Neural progenitor cell (in vitro differentiated cells): ENCODE measurements at regions not wholly inside any gene's neighbourhood (a gene's known extent, or its start where the extent isn't known, plus 50 kb on each side); places are given as distances from the start of the nearest gene placed in this dataset.
"Not testable (repeated sequence)": the region's sequence is repeated elsewhere in the genome, so short reads cannot be mapped to it uniquely, and the experiment has no call there.

Experiments used
- DNase-seq: peaks from one replicate; pipeline ENCODE4 v3.0.0-alpha.2; 2016; ENCODE audit warnings: low spot score
- H2AFZ ChIP-seq: fragments of 200-600 bp; sonication (generic); replicated peaks from 2 replicates; pipeline ENCODE4 v1.6.1; 2016; ENCODE audit warnings: antibody characterized with exemption
- H3F3A ChIP-seq: fragments of 200-600 bp; sonication (generic); 2 replicates; pipeline ENCODE4 v1.6.1; 2016; ENCODE audit warnings: antibody characterized with exemption, low read depth
- H3K27ac ChIP-seq: fragments of 200-600 bp; sonication (generic); 2 replicates; pipeline ENCODE4 v1.5.1; 2016; ENCODE audit warnings: mild to moderate bottlenecking
- H3K27me3 ChIP-seq: fragments of 200-600 bp; sonication (generic); 2 replicates; pipeline ENCODE4 v1.6.1; 2016; ENCODE audit warnings: mild to moderate bottlenecking, moderate library complexity
- H3K36me3 ChIP-seq: fragments of 200-600 bp; sonication (generic); 2 replicates; pipeline ENCODE4 v1.5.1; 2016
- H3K4me1 ChIP-seq: fragments of 200-600 bp; sonication (generic); 2 replicates; pipeline ENCODE4 v1.6.1; 2016; ENCODE audit warnings: mixed run types
- H3K4me2 ChIP-seq: fragments of 200-600 bp; sonication (generic); 2 replicates; pipeline ENCODE4 v1.6.1; 2016
- H3K4me3 ChIP-seq: fragments of 200-600 bp; sonication (generic); 2 replicates; pipeline ENCODE4 v1.5.1; 2016
- H3K79me2 ChIP-seq: fragments of 200-600 bp; sonication (generic); 2 replicates; pipeline ENCODE4 v1.6.1; 2016; ENCODE audit warnings: low read depth
- H3K9ac ChIP-seq: fragments of 200-600 bp; sonication (generic); 2 replicates; pipeline ENCODE4 v1.6.1; 2016
- H3K9me3 ChIP-seq: fragments of 200-600 bp; sonication (generic); 2 replicates; pipeline ENCODE4 v1.5.1; 2016; ENCODE audit warnings: low read depth
- H4K20me1 ChIP-seq: fragments of 200-600 bp; sonication (generic); 2 replicates; pipeline ENCODE4 v1.6.1; 2016; ENCODE audit warnings: low read depth
- H3K27ac Mint-ChIP-seq: 3 replicates; pipeline ENCODE4 v1.8.0; 2021; ENCODE audit warnings: mixed read lengths
- H3K27me3 Mint-ChIP-seq: 2 replicates; pipeline ENCODE4 v1.8.0; 2022; ENCODE audit warnings: low read depth, mild to moderate bottlenecking, inconsistent platforms, moderate library complexity, mixed read lengths; ENCODE audit not compliant: insufficient read depth
- H3K36me3 Mint-ChIP-seq: 3 replicates; pipeline ENCODE4 v1.8.0; 2021; ENCODE audit warnings: mixed read lengths
- H3K4me1 Mint-ChIP-seq: 3 replicates; pipeline ENCODE4 v1.8.0; 2021; ENCODE audit warnings: mixed read lengths
- H3K4me3 Mint-ChIP-seq: 3 replicates; pipeline ENCODE4 v1.8.0; 2021; ENCODE audit warnings: mild to moderate bottlenecking, moderate library complexity, mixed read lengths
- H3K9me3 Mint-ChIP-seq: 3 replicates; pipeline ENCODE4 v1.8.0; 2020; ENCODE audit warnings: mixed read lengths
- EZH2 ChIP-seq: fragments of 200-600 bp; sonication (generic); IDR thresholded peaks from 2 replicates; pipeline ENCODE4 v1.6.1; 2017; ENCODE audit warnings: antibody characterized with exemption, mild to moderate bottlenecking, moderate library complexity
- EZH2phosphoT487 ChIP-seq: fragments of 200-600 bp; sonication (generic); IDR thresholded peaks from 2 replicates; pipeline ENCODE4 v1.6.1; 2017; ENCODE audit warnings: antibody characterized with exemption
- TF ChIP-seq, protein P1 (sequence below): fragments of 200-600 bp; sonication (generic); IDR thresholded peaks from 2 replicates; pipeline ENCODE4 v1.5.1; 2017; ENCODE audit warnings: antibody characterized with exemption, mild to moderate bottlenecking

DNA sequence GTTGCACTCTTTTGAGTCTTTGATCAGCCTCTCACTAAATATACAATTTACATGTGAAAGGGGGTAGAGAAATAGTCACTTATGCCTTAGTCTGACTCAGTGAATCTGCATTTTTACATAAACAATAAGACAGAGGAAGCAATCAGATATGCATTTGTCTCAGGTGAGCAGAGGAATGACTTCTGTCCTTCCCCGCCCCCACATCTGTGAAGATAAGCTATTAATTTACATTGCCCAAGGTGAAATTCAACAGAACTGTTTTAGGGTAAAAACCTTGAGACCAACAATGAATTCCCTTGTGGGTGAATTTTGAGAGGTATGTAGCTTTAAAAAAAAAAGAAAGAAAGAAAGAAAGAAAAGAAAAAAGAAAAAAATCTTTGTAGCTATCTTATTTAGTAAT is 1302.9 kb upstream of the ACVR2A start:
- no peak for DNase-seq
- H3K4me1 Mint-ChIP-seq: peaks cover 11% of the 10 kb centered on the region
- no peaks in the 10 kb centered on the region for H3K9me3 Mint-ChIP-seq
- Histone ChIP-seq H3K79me2 (no peaks in the 10 kb centered on the region), H3K9me3 (no peaks in the 10 kb centered on the region), H3K4me2 (no peak overlapping the region), H3K27ac (no peak overlapping the region), H4K20me1 (no peaks in the 10 kb centered on the region), H3K9ac (no peak overlapping the region), H3K4me1 (peaks cover 21% of the 10 kb centered on the region), H3K27me3 (no peaks in the 10 kb centered on the region), H2AFZ (no peak overlapping the region), H3K4me3 (no peak overlapping the region), H3F3A (peaks cover 46% of the 10 kb centered on the region), H3K36me3 (no peaks in the 10 kb centered on the region)
- H3K4me3 Mint-ChIP-seq: no peak overlapping the region
- H3K27me3 Mint-ChIP-seq: peaks cover 5% of the 10 kb centered on the region
- no peak overlapping the region for H3K27ac Mint-ChIP-seq
- H3K36me3 Mint-ChIP-seq: no peaks in the 10 kb centered on the region
- TF ChIP-seq, protein P1, sequence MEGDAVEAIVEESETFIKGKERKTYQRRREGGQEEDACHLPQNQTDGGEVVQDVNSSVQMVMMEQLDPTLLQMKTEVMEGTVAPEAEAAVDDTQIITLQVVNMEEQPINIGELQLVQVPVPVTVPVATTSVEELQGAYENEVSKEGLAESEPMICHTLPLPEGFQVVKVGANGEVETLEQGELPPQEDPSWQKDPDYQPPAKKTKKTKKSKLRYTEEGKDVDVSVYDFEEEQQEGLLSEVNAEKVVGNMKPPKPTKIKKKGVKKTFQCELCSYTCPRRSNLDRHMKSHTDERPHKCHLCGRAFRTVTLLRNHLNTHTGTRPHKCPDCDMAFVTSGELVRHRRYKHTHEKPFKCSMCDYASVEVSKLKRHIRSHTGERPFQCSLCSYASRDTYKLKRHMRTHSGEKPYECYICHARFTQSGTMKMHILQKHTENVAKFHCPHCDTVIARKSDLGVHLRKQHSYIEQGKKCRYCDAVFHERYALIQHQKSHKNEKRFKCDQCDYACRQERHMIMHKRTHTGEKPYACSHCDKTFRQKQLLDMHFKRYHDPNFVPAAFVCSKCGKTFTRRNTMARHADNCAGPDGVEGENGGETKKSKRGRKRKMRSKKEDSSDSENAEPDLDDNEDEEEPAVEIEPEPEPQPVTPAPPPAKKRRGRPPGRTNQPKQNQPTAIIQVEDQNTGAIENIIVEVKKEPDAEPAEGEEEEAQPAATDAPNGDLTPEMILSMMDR: no peak

DNA sequence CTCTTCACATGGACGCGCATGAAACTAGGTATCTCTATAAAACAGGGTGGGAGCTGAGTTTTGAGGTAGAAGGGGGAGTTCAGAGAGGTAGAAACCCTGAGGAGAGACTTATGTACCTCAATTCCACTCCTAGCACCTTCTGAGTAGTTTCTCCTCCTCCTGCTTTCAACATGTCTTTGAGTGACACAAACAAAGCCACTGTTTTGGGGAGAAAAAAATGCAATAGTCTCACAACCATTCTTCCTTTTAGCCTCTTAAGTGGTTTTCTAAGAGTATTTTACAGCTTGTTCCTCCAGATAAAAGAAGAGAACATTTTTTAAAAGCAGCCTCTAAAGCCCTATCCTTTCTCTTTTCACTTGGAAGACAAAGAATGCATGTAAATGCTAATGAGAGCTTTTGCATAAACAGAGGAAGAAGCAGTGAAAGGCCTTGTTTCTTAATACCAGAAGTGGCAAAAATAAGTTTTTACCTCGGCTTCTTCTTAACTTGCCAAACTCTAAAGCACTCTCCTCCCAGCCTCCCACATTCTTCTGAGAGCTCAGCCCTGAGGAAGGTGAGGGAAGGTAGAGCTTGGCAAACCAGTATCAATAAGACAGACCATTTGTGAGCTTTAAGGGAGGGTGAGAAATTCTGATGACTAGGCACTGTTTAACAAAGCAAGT is 1304.4 kb upstream of the ACVR2A start:
- H3K27ac ChIP-seq: peak overlapping the region; percentile 99
- H3K9me3 Mint-ChIP-seq: peaks cover 1% of the 10 kb centered on the region
- H3K27ac Mint-ChIP-seq: no peak overlapping the region

DNA sequence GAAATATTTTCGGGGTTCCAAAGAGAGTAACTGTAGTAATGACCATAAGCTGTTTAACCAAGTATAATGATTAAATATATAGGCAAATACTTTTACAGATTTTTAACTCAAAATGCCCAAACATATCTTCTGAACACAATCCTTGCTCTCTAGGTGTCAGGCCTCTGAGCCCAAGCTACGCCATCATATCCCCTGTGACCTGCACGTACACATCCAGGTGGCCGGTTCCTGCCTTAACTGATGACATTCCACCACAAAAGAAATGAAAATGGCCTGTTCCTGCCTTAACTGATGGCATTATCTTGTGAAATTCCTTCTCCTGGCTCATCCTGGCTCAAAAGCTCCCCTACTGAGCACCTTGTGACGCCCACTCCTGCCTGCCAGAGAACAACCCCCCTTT is 1305.1 kb upstream of the ACVR2A start:
- DNase-seq, H4K20me1 ChIP-seq, H3K9me3 ChIP-seq, H3K27me3 ChIP-seq, H2AFZ ChIP-seq, H3K79me2 ChIP-seq, H3K4me3 ChIP-seq, H3K36me3 Mint-ChIP-seq, H3K9me3 Mint-ChIP-seq, H3K27ac Mint-ChIP-seq, H3K9ac ChIP-seq, H3K36me3 ChIP-seq, H3K27me3 Mint-ChIP-seq, H3K4me3 Mint-ChIP-seq: not testable (repeated sequence)
- Histone ChIP-seq H3F3A (peaks cover 46% of the 10 kb centered on the region), H3K4me2 (peak overlapping the region; percentile 75), H3K4me1 (peaks cover 21% of the 10 kb centered on the region), H3K27ac (peak overlapping the region; percentile 99)
- H3K4me1 Mint-ChIP-seq: peaks cover 11% of the 10 kb centered on the region

More for the DNA sequence above, 1304.4 kb upstream of the ACVR2A start:
- peak; percentile 67 for DNase-seq
- Histone ChIP-seq H3K4me3 (peak overlapping the region; percentile 22), H3F3A (peaks cover 46% of the 10 kb centered on the region), H3K27me3 (no peaks in the 10 kb centered on the region), H4K20me1 (no peaks in the 10 kb centered on the region), H3K36me3 (no peaks in the 10 kb centered on the region), H3K9me3 (no peaks in the 10 kb centered on the region), H2AFZ (no peak overlapping the region), H3K79me2 (no peaks in the 10 kb centered on the region), H3K4me1 (peaks cover 21% of the 10 kb centered on the region), H3K9ac (no peak overlapping the region), H3K4me2 (peak overlapping the region; percentile 75)
- TF ChIP-seq EZH2phosphoT487: no peak
- no peak for TF ChIP-seq EZH2
- TF ChIP-seq, protein P1: no peak
- no peaks in the 10 kb centered on the region for H3K36me3 Mint-ChIP-seq
- peaks cover 11% of the 10 kb centered on the region for H3K4me1 Mint-ChIP-seq
- no peak overlapping the region for H3K4me3 Mint-ChIP-seq
- H3K27me3 Mint-ChIP-seq: peaks cover 5% of the 10 kb centered on the region

DNA sequence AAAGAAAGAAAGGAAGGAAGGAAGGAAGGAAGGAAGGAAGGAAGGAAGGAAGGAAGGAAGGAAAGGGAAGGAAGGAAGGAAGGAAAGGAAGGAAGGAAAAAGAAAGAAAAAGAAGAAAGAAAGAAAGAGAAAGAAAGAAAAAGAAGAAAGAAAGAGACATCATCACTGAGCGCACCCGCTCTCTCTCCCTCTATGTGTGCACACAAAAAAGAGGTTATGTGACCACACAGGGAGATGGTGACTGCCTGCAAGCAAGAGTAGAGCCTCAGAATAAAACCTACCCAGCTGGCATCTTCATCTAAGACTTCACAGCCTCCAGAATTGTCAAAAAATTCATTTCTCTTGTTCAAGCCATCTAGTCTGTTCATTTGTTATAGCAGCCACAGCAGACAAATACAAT is 1307.4 kb upstream of the ACVR2A start:
- Histone ChIP-seq H2AFZ (no peak overlapping the region), H3K4me2 (no peak overlapping the region), H3K79me2 (no peaks in the 10 kb centered on the region), H3K27ac (no peak overlapping the region), H3F3A (peaks cover 46% of the 10 kb centered on the region), H4K20me1 (no peaks in the 10 kb centered on the region), H3K9ac (no peak overlapping the region), H3K36me3 (peaks cover 3% of the 10 kb centered on the region), H3K9me3 (no peaks in the 10 kb centered on the region), H3K4me1 (peaks cover 26% of the 10 kb centered on the region), H3K4me3 (no peak overlapping the region), H3K27me3 (no peaks in the 10 kb centered on the region)
- H3K27ac Mint-ChIP-seq: no peak overlapping the region
- H3K9me3 Mint-ChIP-seq: peaks cover 1% of the 10 kb centered on the region
- H3K4me1 Mint-ChIP-seq: peaks cover 11% of the 10 kb centered on the region
- DNase-seq: no peak
- H3K4me3 Mint-ChIP-seq: no peak overlapping the region
- TF ChIP-seq, protein P1: no peak
- no peak for TF ChIP-seq EZH2phosphoT487
- no peak for TF ChIP-seq EZH2
- H3K36me3 Mint-ChIP-seq: no peaks in the 10 kb centered on the region
- peaks cover 5% of the 10 kb centered on the region for H3K27me3 Mint-ChIP-seq
